Hepatocyte (in vitro differentiated cells): ENCODE measurements at regions not wholly inside any gene's neighbourhood (a gene's known extent, or its start where the extent isn't known, plus 50 kb on each side); places are given as distances from the start of the nearest gene placed in this dataset.

Source experiments
- CTCF ChIP-seq: fragments of 200-600 bp; sonication (generic); IDR thresholded peaks from 2 replicates; pipeline ENCODE4 v1.5.1; 2016; ENCODE audit warnings: antibody characterized with exemption, mild to moderate bottlenecking; ENCODE audit not compliant: poor library complexity
- EZH2 ChIP-seq: fragments of 200-600 bp; sonication (generic); IDR thresholded peaks from 2 replicates; pipeline ENCODE4 v1.6.1; 2016; ENCODE audit warnings: antibody characterized with exemption, mild to moderate bottlenecking, borderline replicate concordance
- EZH2phosphoT487 ChIP-seq: fragments of 200-600 bp; sonication (generic); IDR thresholded peaks from one replicate; pipeline ENCODE4 v1.6.1; 2018; ENCODE audit warnings: antibody characterized with exemption, mild to moderate bottlenecking, low read depth, moderate library complexity; ENCODE audit not compliant: unreplicated experiment, severe bottlenecking

DNA sequence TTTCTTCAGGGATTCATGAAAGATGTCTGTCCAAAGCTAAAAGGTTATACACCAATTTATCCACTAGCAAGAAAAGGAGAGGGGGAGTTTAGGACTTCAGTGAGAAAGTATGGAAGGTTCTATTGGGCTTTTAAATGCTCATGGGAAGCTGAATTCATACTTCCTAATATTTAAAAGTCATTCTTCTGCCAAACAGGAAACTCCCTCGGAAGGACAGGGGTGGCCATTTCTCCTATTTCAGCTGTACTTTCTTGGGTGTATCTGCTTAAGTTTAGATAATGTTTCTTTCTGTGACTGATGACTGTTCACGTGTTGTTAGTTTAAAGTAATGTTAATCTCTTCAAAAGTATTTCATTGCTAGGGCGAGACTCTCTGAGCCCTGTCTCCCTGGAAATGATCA lies 80.5 kb upstream of the IFNGR1 start:
- TF ChIP-seq CTCF (no peak), EZH2 (no peak), EZH2phosphoT487 (no peak)
